GM23338 (cell line): ENCODE measurements at regions not wholly inside any gene's neighbourhood (a gene's known extent, or its start where the extent isn't known, plus 50 kb on each side); places are given as distances from the start of the nearest gene placed in this dataset.
A peak's percentile ranks its signal among the peaks of the same experiment; 100 is the strongest.

Experiments used
- ATAC-seq: fragments of 200-7000 bp; cut with Tn5 transposase; 3 replicates; pipeline ENCODE4 v1.9.1; 2020
- DNase-seq: peaks from one replicate; pipeline ENCODE4 v3.0.0-alpha.2; 2015; ENCODE audit warnings: low spot score
- H2AFZ ChIP-seq: fragments of 200-600 bp; sonication (generic); 2 replicates; pipeline ENCODE4 v1.8.0; 2016; ENCODE audit warnings: antibody characterized with exemption, mild to moderate bottlenecking, moderate library complexity
- H3F3A ChIP-seq: fragments of 200-600 bp; sonication (generic); replicated peaks from 2 replicates; pipeline ENCODE4 v1.8.0; 2017; ENCODE audit warnings: antibody characterized with exemption, mixed run types, low read depth
- H3K27ac ChIP-seq: fragments of 200-600 bp; sonication (generic); 2 replicates; pipeline ENCODE4 v1.6.1; 2016; ENCODE audit warnings: low read depth
- H3K27me3 ChIP-seq: fragments of 200-600 bp; sonication (generic); 2 replicates; pipeline ENCODE4 v1.8.0; 2016; ENCODE audit warnings: mild to moderate bottlenecking, mixed run types, moderate library complexity; ENCODE audit not compliant: insufficient read depth
- H3K36me3 ChIP-seq: fragments of 200-600 bp; sonication (generic); 2 replicates; pipeline ENCODE4 v1.8.0; 2016; ENCODE audit warnings: mild to moderate bottlenecking; ENCODE audit not compliant: insufficient read depth
- H3K4me1 ChIP-seq: fragments of 200-600 bp; sonication (generic); 2 replicates; pipeline ENCODE4 v1.8.0; 2016; ENCODE audit warnings: mild to moderate bottlenecking, moderate library complexity; ENCODE audit not compliant: insufficient read depth
- H3K4me2 ChIP-seq: fragments of 200-600 bp; sonication (generic); 2 replicates; pipeline ENCODE4 v1.7.1; 2017; ENCODE audit warnings: mixed run types
- H3K4me3 ChIP-seq: fragments of 200-600 bp; sonication (generic); 2 replicates; pipeline ENCODE4 v1.6.1; 2016; ENCODE audit warnings: mixed run types
- H3K79me2 ChIP-seq: fragments of 200-600 bp; sonication (generic); replicated peaks from 2 replicates; pipeline ENCODE4 v1.8.0; 2017; ENCODE audit warnings: mild to moderate bottlenecking; ENCODE audit not compliant: insufficient read depth
- H3K9me2 ChIP-seq: fragments of 200-600 bp; sonication (generic); 2 replicates; pipeline ENCODE4 v1.8.0; 2017; ENCODE audit not compliant: insufficient read depth
- H4K20me1 ChIP-seq: fragments of 200-600 bp; sonication (generic); replicated peaks from 2 replicates; pipeline ENCODE4 v1.8.0; 2017; ENCODE audit warnings: mild to moderate bottlenecking; ENCODE audit not compliant: insufficient read depth
- H3K27ac Mint-ChIP-seq: 2 replicates; pipeline ENCODE4 v1.8.0; 2020; ENCODE audit warnings: inconsistent platforms, mild to moderate bottlenecking, moderate library complexity, mixed read lengths
- H3K27me3 Mint-ChIP-seq: 3 replicates; pipeline ENCODE4 v1.8.0; 2022; ENCODE audit warnings: low read depth, mild to moderate bottlenecking, moderate library complexity, mixed read lengths, inconsistent platforms; ENCODE audit not compliant: insufficient read depth, poor library complexity
- H3K36me3 Mint-ChIP-seq: 3 replicates; pipeline ENCODE4 v1.8.0; 2021; ENCODE audit warnings: low read depth, mild to moderate bottlenecking, inconsistent platforms, moderate library complexity, mixed read lengths
- H3K4me1 Mint-ChIP-seq: 3 replicates; pipeline ENCODE4 v1.8.0; 2020; ENCODE audit warnings: mild to moderate bottlenecking, inconsistent platforms, mixed read lengths
- H3K4me3 Mint-ChIP-seq: 3 replicates; pipeline ENCODE4 v1.8.0; 2021; ENCODE audit warnings: moderate library complexity, mild to moderate bottlenecking, inconsistent platforms, mixed read lengths
- H3K9me3 Mint-ChIP-seq: 3 replicates; pipeline ENCODE4 v1.8.0; 2020; ENCODE audit warnings: moderate library complexity, mild to moderate bottlenecking, inconsistent platforms, mixed read lengths
- ZNF331 ChIP-seq: fragments of 250-450 bp; sonication (Bioruptor Pico); IDR thresholded peaks from 2 replicates; pipeline ENCODE4 v1.5.0; 2020; ENCODE audit warnings: low read depth, mild to moderate bottlenecking, moderate library complexity
- TF ChIP-seq, protein P1 (sequence below): fragments of 250-450 bp; sonication (Bioruptor Pico); IDR thresholded peaks from 2 replicates; pipeline ENCODE4 v1.5.0; 2020; ENCODE audit warnings: mild to moderate bottlenecking, moderate library complexity
- TF ChIP-seq, protein P2 (sequence below), 2 experiments: fragments of 200-600 bp in 1 of 2; sonication (generic) in 1 of 2; conservative IDR thresholded peaks; 2 replicates each; pipeline versions ENCODE4 v1.5.1 to v1.6.1; 2016 to 2017; ENCODE audit warnings: antibody characterized with exemption in 2 of 2, low read depth in 2 of 2, mild to moderate bottlenecking in 2 of 2, moderate library complexity in 1 of 2

DNA sequence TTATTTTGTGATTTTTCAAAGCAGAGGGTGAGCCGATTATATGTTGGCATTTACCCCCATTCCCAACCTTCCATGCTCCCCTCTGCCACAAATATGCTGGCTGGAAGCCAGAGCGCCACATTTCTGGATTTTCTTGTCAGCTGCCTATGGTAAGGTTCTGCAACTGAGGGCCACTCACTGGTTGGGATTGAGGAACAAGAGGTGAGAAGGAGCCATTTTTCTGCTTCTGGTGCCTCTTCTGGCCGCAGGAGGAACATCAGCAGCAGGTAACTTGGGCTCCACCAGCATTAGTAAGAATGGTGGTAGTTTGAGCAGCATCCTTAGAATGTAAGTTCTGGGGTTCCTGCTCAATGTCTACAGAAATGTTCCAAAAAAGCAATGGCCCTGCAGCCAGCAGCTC, 159.5 kb upstream of the MAST4 start:
- no peak overlapping the region for H3K4me3 ChIP-seq
- H3K4me1 Mint-ChIP-seq = no peaks in the 10 kb centered on the region

More for the DNA sequence above, 159.5 kb upstream of the MAST4 start:
- 0 out of 2 replicates have a peak, but pooled peaks cover 3% of the 10 kb centered on the region for H3K9me2 ChIP-seq
- Mint-ChIP-seq H3K9me3 (no peaks in the 10 kb centered on the region), H3K27me3 (peaks cover 2% of the 10 kb centered on the region), H3K4me3 (no peak overlapping the region), H3K36me3 (no peaks in the 10 kb centered on the region), H3K27ac (no peak overlapping the region)
- DNase-seq (peak; percentile 62), ATAC-seq (peak; percentile 92)
- H3K79me2 ChIP-seq = no peaks in the 10 kb centered on the region
- H3K27me3 ChIP-seq = no peaks in the 10 kb centered on the region
- no peak overlapping the region for H3K27ac ChIP-seq
- no peak overlapping the region for H2AFZ ChIP-seq
- no peaks in the 10 kb centered on the region for H4K20me1 ChIP-seq
- no peaks in the 10 kb centered on the region for H3K4me1 ChIP-seq
- TF ChIP-seq, protein P1, sequence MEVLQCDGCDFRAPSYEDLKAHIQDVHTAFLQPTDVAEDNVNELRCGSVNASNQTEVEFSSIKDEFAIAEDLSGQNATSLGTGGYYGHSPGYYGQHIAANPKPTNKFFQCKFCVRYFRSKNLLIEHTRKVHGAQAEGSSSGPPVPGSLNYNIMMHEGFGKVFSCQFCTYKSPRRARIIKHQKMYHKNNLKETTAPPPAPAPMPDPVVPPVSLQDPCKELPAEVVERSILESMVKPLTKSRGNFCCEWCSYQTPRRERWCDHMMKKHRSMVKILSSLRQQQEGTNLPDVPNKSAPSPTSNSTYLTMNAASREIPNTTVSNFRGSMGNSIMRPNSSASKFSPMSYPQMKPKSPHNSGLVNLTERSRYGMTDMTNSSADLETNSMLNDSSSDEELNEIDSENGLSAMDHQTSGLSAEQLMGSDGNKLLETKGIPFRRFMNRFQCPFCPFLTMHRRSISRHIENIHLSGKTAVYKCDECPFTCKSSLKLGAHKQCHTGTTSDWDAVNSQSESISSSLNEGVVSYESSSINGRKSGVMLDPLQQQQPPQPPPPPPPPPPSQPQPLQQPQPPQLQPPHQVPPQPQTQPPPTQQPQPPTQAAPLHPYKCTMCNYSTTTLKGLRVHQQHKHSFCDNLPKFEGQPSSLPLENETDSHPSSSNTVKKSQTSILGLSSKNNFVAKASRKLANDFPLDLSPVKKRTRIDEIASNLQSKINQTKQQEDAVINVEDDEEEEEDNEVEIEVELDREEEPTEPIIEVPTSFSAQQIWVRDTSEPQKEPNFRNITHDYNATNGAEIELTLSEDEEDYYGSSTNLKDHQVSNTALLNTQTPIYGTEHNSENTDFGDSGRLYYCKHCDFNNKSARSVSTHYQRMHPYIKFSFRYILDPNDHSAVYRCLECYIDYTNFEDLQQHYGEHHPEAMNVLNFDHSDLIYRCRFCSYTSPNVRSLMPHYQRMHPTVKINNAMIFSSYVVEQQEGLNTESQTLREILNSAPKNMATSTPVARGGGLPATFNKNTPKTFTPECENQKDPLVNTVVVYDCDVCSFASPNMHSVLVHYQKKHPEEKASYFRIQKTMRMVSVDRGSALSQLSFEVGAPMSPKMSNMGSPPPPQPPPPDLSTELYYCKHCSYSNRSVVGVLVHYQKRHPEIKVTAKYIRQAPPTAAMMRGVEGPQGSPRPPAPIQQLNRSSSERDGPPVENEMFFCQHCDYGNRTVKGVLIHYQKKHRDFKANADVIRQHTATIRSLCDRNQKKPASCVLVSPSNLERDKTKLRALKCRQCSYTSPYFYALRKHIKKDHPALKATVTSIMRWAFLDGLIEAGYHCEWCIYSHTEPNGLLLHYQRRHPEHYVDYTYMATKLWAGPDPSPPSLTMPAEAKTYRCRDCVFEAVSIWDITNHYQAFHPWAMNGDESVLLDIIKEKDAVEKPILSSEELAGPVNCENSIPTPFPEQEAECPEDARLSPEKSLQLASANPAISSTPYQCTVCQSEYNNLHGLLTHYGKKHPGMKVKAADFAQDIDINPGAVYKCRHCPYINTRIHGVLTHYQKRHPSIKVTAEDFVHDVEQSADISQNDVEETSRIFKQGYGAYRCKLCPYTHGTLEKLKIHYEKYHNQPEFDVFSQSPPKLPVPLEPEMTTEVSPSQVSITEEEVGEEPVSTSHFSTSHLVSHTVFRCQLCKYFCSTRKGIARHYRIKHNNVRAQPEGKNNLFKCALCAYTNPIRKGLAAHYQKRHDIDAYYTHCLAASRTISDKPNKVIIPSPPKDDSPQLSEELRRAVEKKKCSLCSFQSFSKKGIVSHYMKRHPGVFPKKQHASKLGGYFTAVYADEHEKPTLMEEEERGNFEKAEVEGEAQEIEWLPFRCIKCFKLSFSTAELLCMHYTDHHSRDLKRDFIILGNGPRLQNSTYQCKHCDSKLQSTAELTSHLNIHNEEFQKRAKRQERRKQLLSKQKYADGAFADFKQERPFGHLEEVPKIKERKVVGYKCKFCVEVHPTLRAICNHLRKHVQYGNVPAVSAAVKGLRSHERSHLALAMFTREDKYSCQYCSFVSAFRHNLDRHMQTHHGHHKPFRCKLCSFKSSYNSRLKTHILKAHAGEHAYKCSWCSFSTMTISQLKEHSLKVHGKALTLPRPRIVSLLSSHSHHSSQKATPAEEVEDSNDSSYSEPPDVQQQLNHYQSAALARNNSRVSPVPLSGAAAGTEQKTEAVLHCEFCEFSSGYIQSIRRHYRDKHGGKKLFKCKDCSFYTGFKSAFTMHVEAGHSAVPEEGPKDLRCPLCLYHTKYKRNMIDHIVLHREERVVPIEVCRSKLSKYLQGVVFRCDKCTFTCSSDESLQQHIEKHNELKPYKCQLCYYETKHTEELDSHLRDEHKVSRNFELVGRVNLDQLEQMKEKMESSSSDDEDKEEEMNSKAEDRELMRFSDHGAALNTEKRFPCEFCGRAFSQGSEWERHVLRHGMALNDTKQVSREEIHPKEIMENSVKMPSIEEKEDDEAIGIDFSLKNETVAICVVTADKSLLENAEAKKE = peak; percentile 93
- no peak for TF ChIP-seq ZNF331 (CRISPR knock-in tag)
- TF ChIP-seq, protein P2, sequence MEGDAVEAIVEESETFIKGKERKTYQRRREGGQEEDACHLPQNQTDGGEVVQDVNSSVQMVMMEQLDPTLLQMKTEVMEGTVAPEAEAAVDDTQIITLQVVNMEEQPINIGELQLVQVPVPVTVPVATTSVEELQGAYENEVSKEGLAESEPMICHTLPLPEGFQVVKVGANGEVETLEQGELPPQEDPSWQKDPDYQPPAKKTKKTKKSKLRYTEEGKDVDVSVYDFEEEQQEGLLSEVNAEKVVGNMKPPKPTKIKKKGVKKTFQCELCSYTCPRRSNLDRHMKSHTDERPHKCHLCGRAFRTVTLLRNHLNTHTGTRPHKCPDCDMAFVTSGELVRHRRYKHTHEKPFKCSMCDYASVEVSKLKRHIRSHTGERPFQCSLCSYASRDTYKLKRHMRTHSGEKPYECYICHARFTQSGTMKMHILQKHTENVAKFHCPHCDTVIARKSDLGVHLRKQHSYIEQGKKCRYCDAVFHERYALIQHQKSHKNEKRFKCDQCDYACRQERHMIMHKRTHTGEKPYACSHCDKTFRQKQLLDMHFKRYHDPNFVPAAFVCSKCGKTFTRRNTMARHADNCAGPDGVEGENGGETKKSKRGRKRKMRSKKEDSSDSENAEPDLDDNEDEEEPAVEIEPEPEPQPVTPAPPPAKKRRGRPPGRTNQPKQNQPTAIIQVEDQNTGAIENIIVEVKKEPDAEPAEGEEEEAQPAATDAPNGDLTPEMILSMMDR (conservative IDR thresholded peaks at IDR 0.05; ENCODE audit: low read depth in 2 of 2) = peak; percentile 55 to 61
- H3F3A ChIP-seq = no peaks in the 10 kb centered on the region
- H3K4me2 ChIP-seq = no peak overlapping the region
- no peaks in the 10 kb centered on the region for H3K36me3 ChIP-seq
